HG02938 (cell line): ENCODE measurements at regions not wholly inside any gene's neighbourhood (a gene's known extent, or its start where the extent isn't known, plus 50 kb on each side); places are given as distances from the start of the nearest gene placed in this dataset.

ENCODE experiments used
- ATAC-seq: cut with Tn5 transposase; IDR thresholded peaks from one replicate; pipeline ENCODE4 v1.9.1; 2021; ENCODE audit warnings: mild to moderate bottlenecking, moderate library complexity; ENCODE audit not compliant: unreplicated experiment

DNA sequence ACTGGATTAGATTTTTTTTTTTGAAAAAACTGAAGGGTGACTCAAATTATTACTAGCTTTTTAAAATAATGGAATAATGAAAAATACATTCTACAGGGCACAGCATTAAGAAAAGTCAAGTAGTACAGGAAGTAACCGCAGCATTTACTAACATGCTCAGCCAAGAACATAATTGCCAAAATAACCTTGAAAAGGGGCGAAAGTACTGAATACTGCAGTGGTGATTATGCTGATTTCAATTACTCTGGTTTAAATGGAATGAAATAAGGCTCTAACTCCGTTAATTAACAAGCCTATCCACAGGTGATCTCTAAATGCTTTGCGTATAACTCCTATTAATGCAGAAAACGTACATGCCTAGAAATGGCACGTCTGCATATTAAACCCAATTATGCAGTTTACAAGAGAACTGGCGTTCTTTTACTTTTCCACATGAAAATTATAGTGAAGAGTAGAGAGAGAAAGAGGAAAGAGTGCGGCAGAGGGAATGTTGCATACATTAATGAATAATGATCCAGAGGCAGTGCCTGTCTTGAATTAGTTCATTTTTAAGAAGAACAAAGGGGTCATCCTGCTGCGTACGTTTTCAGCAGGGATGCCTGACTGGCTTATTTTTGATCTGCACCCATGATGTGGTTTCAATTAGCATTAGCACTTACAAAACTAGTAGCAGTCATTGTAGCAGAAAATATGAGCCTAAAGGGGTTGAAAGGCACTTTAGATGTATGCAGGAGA lies 612.4 kb downstream of the NYAP2 start:
- ATAC-seq, result no peak

DNA sequence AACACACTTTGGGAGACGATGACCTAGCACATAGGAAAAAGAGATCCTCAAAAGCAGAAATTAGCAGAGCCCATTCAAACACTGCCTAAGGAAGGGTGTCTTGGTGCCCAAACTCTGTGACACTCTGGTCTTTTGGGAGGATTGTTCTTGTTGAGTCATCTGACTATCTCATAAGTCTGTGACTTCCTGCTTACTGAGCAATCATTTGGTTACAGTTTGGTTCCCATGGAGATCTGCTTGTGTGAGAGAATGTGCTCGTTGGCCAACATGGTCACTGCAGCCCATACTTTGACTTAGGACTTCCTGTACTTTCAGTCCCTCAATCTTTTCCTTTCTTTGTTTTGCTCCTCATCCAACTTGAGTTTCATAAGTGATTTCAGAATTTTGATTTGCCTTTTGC lies 602.9 kb downstream of the NYAP2 start:
- peak; percentile 65 for ATAC-seq

DNA sequence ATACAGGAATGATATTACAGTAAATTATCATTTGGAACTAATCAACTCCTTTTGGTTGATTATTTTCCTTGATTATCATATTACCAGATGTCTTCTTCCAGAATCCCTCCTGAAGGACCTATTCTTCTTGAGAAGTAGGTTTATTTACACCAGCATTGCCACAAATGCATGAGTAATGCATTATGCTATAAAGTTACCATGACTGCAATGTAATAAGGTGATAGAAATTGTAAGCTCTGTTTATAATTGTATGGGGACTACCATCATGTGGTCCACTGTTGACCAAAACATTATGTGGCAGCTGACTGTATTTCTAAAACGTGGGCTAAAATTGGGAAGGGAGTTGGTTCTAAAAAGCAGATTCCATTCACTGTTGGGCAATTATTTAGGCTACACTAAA lies 602.2 kb downstream of the NYAP2 start:
- ATAC-seq, result no peak

GRCh38 chr2:225999692-226000091 lies 600.2 kb downstream of the NYAP2 start:
- ATAC-seq, result no peak

GRCh38 chr2:225998653-225999052 lies 599.1 kb downstream of the NYAP2 start:
- ATAC-seq, result no peak

GRCh38 chr2:225998116-225998515 lies 598.6 kb downstream of the NYAP2 start:
- ATAC-seq, result no peak

- ATAC-seq, result no peak
Observed at GRCh38 chr2:225996462-225996828, 596.9 kb downstream of the NYAP2 start.

DNA sequence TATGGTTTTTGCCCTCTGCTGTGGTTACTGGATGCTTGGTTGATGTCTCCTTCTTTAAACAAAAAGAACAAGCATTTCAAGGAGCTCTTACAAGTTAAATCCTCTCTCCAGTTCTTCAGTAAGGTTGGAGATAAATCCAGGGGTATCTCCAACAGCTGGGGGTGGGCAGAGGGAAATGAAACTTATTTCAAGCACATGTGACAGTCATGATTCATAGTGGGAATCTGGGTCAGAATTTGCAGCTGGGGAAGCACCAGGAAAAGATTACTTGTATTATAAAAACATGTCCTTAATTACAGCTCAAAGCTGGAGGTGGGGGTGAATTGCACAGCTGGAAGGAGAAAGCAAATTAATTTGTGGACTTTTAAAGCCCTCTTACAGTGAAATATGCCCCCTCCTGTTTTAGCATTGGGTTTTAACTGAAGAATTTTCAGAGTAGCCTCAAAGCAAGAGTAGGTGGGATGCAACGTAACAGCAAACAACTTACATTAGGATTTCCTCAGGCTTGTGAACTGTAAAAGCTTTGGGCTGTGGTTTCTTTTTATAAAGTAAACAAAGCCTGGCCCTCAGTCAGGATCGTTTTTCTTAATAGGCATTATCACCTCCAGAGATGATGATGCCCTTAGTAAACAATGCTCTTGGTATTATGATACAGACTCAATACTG lies 596.4 kb downstream of the NYAP2 start:
- ATAC-seq, result no peak

DNA sequence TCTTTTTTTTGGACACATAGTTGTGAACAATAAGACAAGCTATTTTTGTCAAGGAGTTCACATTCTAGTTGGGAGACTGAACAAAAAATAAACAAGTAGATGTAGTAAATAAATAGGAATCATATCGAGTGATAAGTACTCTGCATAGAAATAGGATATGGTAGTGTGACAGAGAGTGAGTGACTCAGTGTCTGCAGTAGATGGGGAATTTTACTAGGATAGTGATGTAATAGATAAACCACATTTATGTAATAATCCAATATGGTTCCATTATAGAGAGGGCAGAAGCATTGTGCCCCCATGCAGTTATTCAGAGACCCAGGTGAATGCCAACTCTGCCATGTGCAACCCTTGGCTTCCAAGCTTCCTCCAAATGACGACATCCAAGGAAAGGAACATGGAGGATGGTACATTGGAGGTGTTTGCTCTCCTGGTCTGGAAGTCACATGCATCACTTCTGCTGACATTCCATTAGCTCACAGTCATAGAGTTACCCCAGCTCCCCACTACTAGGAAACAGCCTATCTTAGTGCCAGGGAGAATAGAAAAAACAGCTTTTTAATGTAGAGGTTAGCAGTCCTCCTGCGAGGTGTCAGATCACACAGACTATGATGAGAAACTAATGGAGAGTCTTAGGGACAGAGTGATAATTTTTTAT lies 595.4 kb downstream of the NYAP2 start:
- ATAC-seq, result no peak

DNA sequence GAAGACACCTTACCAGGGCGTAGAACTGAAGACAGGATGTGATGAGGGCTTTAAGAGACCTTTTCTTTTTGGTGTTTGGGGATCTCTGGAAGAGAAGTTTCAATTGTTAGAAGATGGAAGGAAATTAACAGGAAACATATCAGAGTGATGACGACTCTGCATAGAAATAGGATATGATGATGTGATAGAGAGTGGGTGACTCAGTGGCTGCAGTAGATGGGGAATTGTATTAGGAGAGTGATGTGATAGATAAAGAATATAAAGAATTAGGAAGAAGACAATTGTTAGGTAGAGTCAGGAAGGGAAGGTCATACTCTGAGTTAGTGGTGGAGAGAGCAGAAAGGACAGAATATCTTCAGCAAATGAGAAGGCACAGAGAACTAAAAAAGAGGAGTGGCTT lies 593.9 kb downstream of the NYAP2 start:
- ATAC-seq, result no peak

- ATAC-seq, result no peak
Observed at GRCh38 chr2:225989809-225990208, 590.3 kb downstream of the NYAP2 start.

DNA sequence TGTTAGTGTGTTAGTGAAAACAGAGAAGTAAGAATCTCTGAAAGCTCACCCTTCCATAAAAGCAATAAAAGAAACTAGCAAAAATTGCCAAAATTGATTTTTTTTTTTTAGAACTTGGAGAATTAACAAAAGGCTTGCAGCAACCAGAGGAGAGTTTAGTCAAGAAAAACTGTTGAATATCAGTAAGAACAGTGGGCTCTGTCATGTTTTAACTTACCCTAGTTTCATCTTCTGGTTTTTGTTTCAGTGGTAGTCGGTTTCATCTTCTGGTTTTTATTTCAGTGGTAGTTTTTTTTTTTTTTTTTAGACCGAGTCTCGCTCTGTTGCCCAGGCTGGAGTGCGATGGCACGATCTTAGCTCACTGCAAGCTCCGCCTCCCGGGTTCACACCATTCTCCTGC lies 580.9 kb downstream of the NYAP2 start:
- no peak for ATAC-seq

- no peak for ATAC-seq
Observed at GRCh38 chr2:225971433-225971832, 571.9 kb downstream of the NYAP2 start.

DNA sequence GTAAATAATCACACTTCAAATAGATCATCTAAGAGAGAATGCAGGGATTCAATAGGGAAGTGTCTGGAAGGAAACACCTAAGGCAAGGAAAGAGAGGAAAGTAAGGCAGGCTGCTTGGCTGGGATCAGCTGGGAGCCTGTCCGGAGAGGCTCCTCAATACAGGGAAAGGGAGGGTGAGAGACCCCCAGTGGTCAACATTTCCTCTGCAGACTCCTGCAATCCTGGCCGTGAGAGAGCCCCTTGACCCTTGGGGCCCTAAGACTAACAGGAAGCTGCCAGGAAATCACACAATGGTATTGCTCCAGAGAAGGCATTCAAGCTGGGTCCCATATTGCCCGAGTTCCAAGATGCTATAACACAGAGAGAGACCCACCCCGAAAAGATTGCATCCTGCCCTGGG lies 549.4 kb downstream of the NYAP2 start:
- ATAC-seq, result no peak

- no peak for ATAC-seq
Observed at GRCh38 chr2:225938991-225939390, 539.5 kb downstream of the NYAP2 start.

DNA sequence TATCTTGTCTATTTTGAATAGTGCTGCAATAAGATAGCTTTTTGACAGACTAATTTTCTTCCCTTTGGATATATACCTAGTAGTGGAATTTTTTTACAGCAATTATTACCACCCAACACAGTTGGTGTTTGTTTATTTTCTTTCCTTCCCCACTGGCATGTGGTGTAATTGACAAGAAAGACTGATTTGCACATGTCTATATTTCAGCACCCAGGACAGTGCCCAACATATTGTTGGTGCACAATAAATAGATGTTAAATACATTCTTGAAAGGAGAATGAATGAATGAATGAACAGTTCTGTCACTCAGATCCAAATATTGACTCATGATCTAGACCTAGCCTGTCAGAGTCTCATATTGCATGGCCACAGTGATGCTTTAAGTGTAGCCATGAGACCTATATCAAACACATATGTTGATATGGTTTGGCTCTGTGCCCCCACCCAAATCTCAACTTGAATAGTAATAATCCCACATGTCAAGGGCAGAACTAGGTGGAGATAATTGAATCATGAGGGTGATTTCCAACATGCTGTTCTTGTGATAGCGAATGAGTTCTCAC lies 538.2 kb downstream of the NYAP2 start:
- ATAC-seq, result no peak

- ATAC-seq, result no peak
Observed at GRCh38 chr2:225932811-225933413, 533.4 kb downstream of the NYAP2 start.

DNA sequence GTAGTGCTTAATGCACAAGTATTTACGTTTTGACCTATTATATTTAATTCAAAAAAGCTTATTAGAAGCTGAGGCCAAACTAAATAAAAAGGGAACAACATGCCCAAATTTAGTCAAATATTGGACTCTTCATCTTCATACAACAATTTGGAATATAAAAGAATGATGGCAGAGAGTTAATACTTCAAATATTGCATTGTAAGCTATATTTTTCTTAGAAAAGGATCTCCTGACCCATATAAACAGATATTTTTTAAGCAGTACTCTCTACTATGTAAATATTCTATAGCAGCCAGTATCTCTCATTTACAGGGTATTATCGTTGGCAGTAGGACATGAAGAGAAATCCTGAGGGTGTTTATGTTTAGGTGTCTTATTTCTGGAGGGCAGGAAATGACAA lies 531.2 kb downstream of the NYAP2 start:
- ATAC-seq, result no peak

DNA sequence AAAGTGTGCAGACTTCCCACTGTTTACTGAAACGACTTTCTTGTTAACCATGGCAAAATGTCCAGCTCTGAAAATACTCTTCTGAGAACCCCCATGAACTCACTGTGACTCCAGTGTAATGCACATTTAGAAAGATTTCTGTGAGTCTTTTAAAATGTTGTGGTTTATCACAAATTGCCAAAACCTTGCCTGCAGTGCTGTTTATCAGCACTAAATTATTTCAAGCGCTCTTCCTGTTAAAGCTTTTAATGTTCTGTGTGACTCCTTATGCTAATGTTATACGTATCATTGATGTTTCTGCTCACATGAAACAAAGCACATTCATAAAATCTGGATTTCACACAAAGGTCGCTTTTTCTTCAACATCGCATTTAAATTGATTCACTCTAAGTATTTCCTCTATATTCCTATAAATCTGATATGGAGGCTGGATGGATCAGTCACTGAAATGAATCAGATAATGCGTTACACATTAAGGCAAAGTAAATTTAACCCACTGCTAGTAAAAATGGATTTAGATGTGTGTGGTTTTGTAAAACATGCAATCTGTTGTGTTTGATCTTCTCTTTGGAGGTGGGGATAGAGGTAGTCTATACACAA lies 521.2 kb downstream of the NYAP2 start:
- ATAC-seq, result no peak

DNA sequence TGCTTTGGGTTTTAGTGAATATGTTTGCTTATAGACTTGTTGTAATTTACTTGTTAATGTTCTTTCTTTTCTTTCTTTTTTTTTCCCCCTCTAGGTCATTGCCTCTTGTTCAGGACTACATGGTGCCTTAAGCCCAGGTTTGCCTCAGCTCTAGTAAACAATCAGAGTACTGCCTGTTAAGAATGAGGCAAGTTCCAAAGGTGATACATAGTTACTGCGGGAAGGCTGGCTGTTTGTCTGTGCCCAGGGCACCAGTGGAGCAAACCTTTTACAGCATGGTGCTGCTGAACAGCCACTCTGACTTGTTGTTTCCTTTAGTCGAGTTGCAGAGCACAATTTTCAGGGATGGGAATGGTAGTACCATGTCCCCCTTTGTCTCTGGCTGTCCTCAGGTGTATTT lies 517.2 kb downstream of the NYAP2 start:
- no peak for ATAC-seq

DNA sequence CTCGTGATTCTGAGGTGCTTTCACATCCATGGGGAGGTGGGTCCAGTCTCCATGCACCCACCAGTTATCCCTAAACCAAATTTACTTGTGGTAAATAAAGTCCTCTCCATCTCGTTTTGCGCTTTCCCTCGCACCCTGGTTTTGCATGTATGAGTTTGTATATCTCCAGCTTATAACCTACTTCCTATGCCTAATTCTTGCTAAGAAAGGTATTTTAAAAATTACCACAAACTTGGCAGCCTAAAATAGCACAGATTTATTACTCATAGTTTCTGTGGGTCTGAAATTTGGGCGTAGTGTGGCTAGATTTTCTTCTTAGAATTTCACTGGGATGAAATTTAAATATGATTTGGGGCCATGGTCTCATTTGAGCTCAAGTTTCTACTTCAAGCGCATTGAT lies 511.5 kb downstream of the NYAP2 start:
- no peak for ATAC-seq
